ENCODE measurements at regions not wholly inside any gene's neighbourhood (a gene's known extent, or its start where the extent isn't known, plus 50 kb on each side); places are given as distances from the start of the nearest gene placed in this dataset.
"Not testable (repeated sequence)": the region's sequence is repeated elsewhere in the genome, so short reads cannot be mapped to it uniquely, and the experiment has no call there.

DNA sequence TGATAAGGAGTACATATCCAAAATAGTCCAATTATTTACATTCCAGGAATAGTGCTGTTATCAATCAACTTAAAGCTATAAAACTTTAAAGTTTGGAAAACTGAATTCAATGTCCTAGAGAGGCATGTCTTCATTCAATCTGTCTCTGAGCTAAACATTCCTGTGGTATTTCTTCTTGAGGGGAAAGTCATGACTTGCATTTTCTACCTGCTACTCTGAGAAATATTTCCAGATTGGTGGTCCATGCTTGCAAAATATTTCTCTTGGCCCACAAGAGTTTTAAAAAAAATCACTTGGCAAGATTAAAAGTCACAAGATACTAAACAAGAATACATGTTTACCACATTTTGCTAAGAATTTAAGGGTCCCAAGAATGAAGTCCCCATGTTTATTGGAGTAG, 63.6 kb upstream of the HGF start:
- DNase-seq = no peak

DNA sequence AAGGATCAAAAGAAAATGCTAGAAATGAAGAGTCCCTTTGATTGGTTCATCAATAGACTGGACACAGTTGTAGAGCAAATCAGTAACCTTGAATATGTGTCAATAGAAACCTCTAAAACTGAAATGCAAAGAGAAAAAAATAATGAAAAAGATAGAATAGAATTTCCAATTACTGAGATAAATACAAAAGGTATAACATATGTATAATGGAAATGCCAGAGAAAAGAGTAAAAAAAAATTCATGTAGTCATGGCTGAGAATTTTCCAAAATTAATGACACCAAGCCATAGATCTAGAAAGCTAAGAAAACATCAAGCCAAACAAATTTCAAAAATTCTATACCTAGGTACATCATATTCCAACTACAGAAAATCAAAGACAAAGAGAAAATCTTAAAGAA, 62.0 kb upstream of the HGF start:
- DNase-seq = no peak

DNA sequence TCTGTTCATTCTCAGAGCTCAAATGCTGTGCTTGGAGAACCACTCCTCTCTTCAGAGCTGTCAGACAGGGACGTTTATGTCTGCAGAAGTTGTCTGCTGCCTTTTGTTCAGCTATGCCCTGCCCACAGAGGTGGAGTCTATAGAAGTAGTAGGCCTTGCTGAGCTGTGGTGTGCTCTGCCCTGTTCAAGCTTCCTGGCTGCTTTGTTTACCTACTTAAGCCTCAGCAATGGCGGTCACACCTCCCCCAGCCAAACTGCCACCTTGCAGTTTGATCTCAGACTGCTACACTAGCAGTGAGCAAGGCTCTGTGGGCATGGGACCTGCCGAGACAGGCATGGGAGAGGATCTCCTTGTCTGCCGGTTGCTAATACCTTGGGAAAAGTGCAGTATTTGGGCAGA, 59.7 kb upstream of the HGF start:
- not testable (repeated sequence) for DNase-seq

DNA sequence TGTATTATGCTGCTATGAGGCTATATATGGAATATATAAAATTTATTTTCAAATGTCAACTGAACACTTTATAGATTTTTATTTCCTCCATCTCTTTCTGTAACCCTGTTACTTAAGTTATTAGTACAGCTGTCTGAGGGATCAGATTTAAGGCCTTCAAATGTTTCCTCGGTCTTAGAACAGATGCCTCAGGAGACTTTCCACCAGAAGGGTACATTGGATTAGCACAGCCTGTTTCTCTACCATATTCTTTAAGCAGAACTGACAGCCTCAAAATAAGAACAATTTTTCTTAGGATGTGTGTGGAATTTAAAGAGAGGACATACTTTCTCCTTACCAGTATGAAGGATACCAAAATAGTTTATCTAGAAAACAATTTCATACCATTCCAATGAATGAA, 53.0 kb upstream of the HGF start:
- DNase-seq = no peak

DNA sequence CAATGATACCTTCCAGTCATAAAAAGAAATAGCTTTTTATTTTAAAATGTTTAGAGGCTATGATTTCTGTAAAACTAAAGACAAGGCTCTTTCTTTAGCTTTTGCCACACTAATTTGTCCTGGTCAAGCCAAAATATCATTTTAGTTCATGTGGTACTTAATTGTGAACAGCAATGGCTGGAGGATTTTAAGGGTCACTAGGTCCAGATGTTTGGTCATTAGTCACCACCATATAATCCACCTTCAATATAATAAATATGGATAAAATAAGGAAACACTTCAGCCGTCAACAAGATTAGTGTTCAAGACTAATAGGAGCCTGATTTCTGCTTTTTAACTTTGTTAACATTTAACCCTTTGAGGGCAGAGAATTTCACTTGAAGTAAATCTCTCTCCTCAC, 50.0 kb upstream of the HGF start:
- no peak for DNase-seq

Data from tongue (tissue), 1 donor.